GM10248 (cell line): ENCODE measurements at regions not wholly inside any gene's neighbourhood (a gene's known extent, or its start where the extent isn't known, plus 50 kb on each side); places are given as distances from the start of the nearest gene placed in this dataset.

Experiments used
- CTCF ChIA-PET: fragments of 300-600 bp; sonication (Branson Sonifier 250); formaldehyde crosslinking; extraction: SDS; loops from one replicate; lab custom pipeline; 2021; ENCODE audit warnings: antibody characterized with exemption; lab: Yijun Ruan, JAX
- POLR2A ChIA-PET: fragments of 350-650 bp; sonication (Branson Sonifier 250); formaldehyde crosslinking; extraction: SDS; loops from one replicate; lab custom pipeline; 2020; ENCODE audit warnings: antibody characterized with exemption; lab: Yijun Ruan, JAX
- DNase-seq: peaks from one replicate; pipeline ENCODE4 v3.0.0; 2012; ENCODE audit errors: extremely low spot score
- TF ChIP-seq, protein P1 (sequence below): IDR thresholded peaks from 2 replicates; pipeline ENCODE4 v1.5.1; 2012; ENCODE audit warnings: mild to moderate bottlenecking, low read depth; ENCODE audit errors: extremely low read depth, missing control alignments, control extremely low read depth

DNA sequence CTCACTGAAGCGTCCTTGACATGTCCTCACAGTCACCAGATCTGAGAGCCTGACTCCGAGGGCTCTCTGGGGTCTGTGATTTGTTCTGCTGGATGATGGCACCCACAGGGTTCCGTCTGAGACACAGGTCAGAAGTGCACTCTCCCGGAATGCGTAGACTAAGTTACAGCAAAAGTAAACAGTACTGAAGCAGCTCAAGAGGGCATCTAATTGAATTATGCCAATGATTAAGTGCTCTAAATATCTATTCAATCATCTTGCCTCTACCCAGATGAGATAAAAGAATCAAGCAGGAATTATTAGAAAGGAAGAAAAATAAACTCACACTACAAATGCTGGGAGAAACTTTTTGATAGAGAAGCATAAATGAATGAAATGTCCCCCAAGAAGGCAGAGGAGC lies 544.1 kb downstream of the SOX11 start:
- CTCF ChIA-PET, result interaction anchor here (1.5 kb wide), 1 partner anchor 15 kb away, joined by 3 read pairs; no protein-coding TSS in a partner anchor
- TF ChIP-seq, protein P1, sequence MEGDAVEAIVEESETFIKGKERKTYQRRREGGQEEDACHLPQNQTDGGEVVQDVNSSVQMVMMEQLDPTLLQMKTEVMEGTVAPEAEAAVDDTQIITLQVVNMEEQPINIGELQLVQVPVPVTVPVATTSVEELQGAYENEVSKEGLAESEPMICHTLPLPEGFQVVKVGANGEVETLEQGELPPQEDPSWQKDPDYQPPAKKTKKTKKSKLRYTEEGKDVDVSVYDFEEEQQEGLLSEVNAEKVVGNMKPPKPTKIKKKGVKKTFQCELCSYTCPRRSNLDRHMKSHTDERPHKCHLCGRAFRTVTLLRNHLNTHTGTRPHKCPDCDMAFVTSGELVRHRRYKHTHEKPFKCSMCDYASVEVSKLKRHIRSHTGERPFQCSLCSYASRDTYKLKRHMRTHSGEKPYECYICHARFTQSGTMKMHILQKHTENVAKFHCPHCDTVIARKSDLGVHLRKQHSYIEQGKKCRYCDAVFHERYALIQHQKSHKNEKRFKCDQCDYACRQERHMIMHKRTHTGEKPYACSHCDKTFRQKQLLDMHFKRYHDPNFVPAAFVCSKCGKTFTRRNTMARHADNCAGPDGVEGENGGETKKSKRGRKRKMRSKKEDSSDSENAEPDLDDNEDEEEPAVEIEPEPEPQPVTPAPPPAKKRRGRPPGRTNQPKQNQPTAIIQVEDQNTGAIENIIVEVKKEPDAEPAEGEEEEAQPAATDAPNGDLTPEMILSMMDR, result no peak
- DNase-seq, result no peak
- POLR2A ChIA-PET, result no interaction called here

DNA sequence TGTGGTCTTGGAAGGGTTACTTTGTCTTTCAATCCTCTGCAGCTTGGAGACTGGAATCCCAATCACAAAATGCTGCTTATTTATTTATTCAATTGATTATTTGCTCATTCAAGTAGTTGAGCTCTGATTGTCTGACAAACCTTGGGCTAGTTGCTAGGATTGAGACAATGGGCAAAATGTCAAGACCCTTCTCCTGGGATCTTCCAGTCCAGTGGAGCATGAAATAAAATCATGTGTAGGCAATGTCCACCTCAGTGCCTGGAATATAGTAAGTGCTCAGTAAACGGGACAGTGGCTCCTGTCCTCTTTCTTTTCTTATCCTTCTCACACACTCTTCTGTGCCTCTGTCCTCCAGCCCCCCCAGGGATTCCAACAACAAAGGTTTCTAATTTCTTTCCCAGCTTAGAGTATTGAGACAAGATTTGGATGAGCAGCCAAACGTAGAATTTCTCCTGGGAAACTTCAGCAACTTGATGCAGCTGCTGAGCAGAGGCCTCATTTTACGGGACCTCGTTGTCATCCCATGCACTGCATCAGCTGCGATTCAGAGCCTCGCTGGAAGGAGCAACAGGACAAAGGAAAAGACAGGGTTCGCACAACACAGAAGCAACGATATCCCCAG lies 545.0 kb downstream of the SOX11 start:
- no peak for DNase-seq
- ChIA-PET CTCF (no interaction called here), POLR2A (no interaction called here)
- TF ChIP-seq, protein P1, result no peak

DNA sequence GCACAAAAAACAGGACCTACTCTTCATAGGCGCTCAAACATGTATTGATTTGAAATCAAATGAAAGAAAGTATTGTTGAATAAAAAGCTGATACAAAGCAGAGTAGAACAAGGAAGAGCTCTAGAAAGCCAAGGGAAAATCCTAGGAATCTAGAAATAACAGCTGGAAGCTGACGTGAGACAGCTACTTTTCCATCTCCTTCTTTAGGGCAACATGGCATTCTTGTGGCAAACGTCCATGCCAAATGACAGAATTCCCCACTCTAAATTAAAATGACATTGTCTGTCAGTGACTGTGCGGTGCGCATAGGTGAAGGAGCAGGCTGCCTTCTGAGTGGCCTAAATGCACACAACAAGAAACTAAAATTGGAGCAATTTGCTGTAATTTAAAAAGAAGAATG lies 557.4 kb downstream of the SOX11 start:
- TF ChIP-seq, protein P1, result no peak
- DNase-seq, result no peak
- ChIA-PET POLR2A (no interaction called here), CTCF (interaction anchor here (1.0 to 1.2 kb wide), 2 partner anchors 14 to 24 kb away, joined by 3 to 4 read pairs; no protein-coding TSS in a partner anchor)

DNA sequence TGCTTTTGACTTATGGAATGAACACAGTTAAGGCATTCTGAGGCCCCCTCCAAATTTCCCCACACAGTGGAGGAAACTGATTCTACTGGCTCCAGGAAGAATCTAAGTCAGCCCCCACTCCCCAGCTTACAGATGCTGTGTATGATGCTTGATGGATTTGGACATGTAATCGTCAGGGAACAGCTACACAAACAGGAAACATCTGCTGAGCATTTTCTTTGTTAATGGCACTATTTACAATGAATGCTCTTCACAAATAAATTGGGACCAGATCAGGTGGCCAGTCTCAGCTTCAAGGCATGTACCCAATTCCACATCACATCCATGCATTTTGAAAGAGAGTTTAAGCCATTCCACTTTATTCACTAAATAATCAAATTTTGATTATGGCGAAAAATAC lies 562.3 kb downstream of the SOX11 start:
- ChIA-PET CTCF (interaction anchor here (1.1 to 3.0 kb wide), 2 partner anchors 11 to 13 kb away, joined by 3 to 8 read pairs; no protein-coding TSS in a partner anchor), POLR2A (no interaction called here)
- DNase-seq, result no peak
- TF ChIP-seq, protein P1, result no peak

DNA sequence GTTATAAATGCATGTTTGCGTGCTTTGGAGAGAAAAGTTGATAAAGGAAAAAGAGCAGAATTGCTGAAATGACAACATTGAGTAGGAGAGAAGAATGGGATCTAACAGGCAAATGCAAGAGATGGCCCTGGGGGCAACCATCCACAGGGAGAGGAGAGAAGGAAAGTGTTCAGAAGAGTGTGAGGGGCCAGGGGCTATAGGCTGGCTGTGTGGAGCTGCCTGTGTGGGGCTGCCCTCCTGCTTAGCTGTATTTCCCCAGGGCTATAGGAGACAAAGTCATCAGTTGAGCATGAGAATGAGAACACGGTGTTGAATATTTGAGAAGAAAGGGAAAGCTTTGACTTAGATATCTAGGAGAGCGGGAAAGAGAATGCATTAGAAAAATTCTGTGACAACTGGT lies 572.0 kb downstream of the SOX11 start:
- TF ChIP-seq, protein P1, result no peak
- ChIA-PET POLR2A (no interaction called here), CTCF (interaction anchor here (1.2 to 1.5 kb wide), 2 partner anchors 9 to 14 kb away, joined by 4 read pairs; no protein-coding TSS in a partner anchor)
- DNase-seq, result no peak

DNA sequence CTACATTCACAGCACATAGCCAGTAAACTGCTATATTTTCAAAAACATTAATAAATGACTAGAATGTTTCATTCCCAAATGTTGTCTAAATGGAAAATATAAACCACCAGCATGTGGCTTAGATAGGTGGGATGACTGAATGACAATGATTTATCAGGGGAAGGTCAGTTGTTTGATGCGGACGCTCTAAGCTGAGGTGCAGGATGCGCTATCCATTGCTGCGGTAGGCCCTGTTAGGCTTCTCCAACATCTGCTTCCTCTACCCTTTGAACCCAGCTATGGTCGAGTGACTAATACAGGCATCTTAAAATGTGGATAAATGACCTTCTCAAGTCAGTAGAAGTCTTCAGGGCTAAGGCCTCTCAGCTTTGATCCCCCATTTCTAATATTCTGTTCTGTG lies 584.2 kb downstream of the CMPK2 start:
- CTCF ChIA-PET, result no interaction called here

More for the DNA sequence above, 584.2 kb downstream of the CMPK2 start:
- no peak for DNase-seq
- POLR2A ChIA-PET, result no interaction called here
- TF ChIP-seq, protein P1, result no peak
